Erythroblast (primary cell): ENCODE measurements at regions not wholly inside any gene's neighbourhood (a gene's known extent, or its start where the extent isn't known, plus 50 kb on each side); places are given as distances from the start of the nearest gene placed in this dataset.

Experiments
- DNase-seq, 2 experiments: peaks; one replicate each; lab custom pipeline; 2025; lab: John Stamatoyannopoulos, UW
- GATA1 ChIP-seq: IDR thresholded peaks from 2 replicates; pipeline ENCODE4 v1.6.1; 2011; ENCODE audit warnings: low read depth, mild to moderate bottlenecking, control low read depth, low read length, moderate library complexity
- POLR2A ChIP-seq: IDR thresholded peaks from 2 replicates; pipeline ENCODE4 v1.6.1; 2011; ENCODE audit warnings: mild to moderate bottlenecking, low read length

DNA sequence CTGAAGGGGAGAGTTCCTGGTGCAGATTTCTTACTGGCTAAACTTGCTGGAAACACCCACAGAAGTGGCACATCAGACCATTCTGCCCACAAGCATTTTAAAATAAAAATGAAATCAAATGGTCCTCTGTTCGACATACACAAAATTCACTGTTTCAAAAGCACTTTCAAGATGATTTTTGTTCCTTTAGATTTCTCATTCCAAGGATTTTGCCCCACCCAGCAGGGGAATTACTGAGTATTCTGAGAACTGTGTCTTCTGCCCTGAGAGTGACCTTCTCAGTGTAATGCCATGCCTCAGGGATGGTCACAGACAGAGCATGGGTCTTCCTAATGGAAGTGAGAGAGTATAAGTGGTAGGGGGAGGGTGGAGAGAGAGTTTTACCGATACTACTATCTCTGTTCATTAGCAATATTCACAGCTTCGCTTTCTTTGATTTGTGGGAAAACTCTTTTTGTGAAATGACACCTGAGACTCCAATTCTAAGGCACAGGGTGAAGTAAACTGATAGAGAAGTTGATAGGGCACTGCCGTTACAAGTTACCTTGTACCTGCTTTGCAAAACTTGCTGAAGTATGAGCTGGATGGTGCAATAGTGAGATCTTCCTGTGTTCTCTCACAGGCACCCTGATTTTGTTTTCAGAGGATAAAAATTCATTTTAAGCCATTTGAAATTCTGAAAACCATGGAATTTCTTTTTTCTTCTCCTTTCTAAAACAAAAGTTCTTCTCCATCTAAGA, 95.8 kb upstream of the CD180 start:
- TF ChIP-seq POLR2A (no peak), GATA1 (no peak)
- no peak for DNase-seq

DNA sequence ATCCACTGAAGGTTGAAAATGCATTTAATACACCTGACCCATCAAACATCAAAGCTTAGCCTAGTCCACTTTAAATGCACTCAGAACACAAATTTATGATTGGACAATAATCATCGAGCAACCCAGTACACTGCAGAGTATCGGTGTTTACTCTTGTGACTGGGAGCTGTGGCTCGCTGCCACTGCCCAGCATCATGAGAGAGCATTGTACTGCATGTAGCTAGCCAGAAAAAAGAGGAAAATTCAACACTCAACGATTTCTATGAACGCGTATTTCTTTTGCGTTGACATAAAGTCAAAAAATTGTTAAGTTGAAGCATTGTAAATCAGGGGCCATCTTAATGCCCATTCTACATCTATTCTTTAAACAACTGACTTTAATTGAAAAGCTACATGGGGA, 95.1 kb upstream of the CD180 start:
- no peak for DNase-seq
- TF ChIP-seq GATA1 (no peak), POLR2A (no peak)

DNA sequence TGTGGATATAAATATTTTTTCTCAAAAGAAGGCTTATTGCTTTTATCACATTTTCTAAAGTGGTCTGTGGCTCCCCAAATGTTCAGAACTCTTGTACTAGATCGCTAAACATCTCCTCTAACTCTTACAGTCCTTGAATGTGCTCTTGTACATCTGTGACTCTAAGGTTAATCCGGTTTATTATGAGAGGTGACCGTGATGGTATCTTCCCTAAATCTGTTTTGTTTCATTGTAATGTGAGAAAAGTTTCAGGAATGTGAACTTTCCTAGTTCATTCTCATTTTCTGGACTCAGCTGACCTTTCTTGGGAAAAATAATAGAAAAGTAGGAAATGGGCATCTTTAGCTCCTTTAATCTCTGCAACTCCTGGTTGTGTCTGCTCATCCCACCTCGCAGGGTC, 94.5 kb upstream of the CD180 start:
- no peak for DNase-seq
- no peak for TF ChIP-seq POLR2A
- TF ChIP-seq GATA1: no peak

DNA sequence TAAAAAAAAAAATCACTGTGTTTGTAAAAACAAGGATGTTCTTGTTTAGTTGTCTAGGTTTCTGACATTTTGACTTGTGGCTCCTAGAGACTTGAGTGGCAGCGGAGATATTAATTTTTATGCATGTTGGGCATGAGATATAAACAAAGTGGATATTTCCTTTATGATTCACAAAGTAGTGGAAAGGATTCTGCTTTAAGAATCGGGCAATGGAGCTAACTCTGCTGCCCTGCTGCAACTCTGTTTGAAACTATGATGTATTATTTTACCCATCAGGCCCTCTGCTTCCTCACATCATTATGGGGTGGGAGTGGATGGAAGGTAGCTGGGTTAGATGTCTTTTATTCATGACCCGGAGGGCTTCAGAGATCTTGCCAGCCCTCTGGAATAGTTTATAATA, 94.1 kb upstream of the CD180 start:
- no peak for DNase-seq
- TF ChIP-seq POLR2A: no peak
- no peak for TF ChIP-seq GATA1

DNA sequence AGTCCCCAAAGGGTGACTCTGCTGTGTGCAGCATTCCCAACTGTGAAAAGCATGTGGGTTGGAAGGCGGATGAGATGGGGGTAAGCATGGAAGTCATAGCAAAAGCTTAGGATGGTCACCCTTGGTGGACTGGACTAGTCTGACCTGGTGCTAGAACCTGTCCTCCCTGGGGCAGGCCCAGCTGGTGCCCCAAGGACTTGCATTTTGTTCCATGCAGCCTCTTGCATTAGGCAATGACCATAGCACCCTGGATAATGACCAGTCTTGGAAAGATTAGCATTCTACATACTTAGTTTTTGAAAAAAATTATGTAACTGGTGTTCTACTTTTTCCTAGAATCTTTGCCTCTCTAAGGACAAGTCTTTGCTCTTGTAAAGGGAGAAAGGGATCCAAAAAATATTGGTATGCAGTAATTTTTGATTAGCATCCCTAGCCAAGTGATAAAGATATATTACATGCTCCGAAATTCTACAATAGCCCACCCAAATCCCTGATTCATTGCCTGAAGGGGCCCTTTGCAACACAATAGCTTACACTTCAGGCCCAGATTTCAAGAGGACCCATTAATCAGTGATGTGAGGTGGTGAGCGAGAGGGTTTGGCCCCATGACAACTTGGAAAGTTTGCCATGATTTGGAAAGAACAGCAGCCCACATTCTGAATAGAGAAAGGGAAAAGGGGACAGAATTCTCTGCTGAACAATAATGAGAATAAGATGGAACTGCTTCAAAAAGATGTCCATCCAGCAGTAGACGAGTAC, 93.3 kb upstream of the CD180 start:
- no peak for DNase-seq
- TF ChIP-seq GATA1 (no peak), POLR2A (no peak)

DNA sequence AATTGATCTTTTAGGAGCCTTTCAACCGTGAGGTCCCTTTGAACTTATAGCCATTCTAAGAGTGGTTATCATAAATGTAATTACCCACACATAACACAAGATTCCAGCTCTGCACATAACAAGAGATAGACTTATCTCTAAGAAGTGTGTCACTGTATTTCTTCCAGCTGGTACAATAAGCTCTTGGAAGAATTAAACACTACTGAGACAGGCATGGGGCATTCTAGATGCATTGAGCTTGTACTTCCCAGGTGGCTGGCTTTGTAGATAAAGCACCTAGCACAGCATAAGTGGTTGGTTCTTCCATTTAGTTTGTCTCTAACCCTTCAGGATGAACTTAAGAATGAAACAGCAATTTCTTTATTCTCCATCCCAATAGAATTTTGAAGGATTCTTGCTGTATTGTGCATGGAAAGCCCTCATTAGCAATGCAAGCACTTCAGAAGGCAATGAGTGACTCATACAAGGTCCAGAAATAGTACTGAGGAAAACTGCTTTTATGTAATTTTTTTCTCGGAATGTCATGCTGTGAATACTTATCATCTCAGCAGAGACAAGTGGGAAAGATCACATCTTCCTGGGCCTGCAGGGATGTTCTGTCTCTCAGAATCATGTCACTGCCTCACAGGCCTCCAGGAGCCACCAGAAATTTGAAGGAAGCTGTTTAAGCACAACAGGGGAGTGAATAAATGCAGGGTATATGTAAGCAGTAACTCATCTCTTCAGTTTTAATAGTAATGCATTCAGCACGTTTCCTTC, 91.1 kb upstream of the CD180 start:
- TF ChIP-seq GATA1 (no peak), POLR2A (no peak)
- no peak for DNase-seq

DNA sequence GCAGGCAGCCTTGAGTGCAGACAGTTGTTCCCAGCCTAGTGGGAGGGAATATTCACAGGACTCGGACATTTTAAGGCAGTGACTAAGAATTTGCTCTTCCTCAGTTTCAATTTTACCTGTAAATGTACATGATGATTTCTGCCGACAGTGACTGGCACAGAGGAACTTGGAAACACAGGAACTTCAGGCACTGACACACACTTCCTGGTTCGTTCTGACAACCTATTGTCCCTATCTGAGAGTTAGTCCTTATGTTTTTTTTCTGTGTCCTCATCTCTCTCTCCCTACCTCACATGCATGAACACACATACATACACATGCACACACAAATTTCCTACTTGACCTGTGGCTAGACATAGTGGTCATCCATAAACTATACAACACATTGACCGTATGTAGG, 89.4 kb upstream of the CD180 start:
- DNase-seq: no peak
- TF ChIP-seq GATA1: no peak
- no peak for TF ChIP-seq POLR2A

DNA sequence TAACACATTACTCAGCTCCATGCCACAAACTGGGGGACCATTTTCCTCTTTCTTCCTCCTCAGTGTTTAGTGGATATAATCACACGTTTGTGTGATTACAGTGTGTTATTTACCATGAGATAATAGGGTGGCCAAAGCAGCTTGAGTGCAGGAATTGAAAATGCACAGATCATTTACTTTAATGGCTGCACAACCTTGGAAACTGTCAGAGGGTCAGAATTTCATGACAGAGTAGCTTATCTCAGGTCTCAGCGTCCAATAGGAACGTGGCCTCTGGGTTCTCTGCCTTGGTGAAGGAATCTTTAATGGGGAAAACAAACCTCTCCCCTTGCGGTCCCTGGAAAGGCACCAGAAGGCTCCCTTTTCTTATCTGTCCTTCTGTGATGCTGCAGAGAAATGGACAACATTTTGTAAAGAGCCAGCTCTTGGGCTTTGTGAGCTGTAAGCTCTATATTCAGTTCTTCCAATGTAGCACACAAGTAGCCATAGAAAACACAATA, 87.4 kb upstream of the CD180 start:
- TF ChIP-seq POLR2A: no peak
- TF ChIP-seq GATA1: no peak
- no peak for DNase-seq

DNA sequence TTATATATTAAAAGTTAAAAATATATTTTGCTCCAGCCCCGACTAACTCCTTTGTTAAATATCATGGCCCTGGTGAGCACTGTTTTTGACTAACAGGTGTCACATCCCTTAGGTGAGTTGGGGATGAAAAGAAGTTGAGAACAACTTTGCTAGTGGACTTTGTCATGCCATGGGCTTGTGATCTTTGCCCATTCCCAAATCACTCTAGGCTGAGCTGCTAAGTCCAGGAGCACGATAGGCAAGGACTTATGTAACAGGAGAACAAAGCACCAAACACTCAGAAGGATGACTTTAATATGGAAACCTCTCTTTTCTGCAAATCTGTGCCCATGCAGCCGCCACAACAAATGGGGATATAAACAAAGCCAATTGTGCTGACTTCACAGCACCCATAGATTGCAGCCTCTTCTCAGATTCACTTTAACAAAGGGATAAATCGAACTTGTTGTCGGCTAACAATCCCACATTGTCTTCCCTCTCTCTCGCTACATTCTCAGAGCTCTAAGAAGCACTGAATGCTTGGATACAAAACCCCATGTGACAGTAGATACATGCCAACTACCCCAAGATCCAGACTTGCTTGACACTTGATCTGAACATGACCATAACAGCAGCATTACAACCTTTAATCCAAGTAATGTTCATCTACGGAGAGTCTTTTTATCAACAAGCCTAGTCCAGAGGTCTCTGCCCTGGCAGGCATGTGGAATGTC, 86.8 kb upstream of the CD180 start:
- TF ChIP-seq GATA1 (no peak), POLR2A (no peak)
- DNase-seq: no peak

DNA sequence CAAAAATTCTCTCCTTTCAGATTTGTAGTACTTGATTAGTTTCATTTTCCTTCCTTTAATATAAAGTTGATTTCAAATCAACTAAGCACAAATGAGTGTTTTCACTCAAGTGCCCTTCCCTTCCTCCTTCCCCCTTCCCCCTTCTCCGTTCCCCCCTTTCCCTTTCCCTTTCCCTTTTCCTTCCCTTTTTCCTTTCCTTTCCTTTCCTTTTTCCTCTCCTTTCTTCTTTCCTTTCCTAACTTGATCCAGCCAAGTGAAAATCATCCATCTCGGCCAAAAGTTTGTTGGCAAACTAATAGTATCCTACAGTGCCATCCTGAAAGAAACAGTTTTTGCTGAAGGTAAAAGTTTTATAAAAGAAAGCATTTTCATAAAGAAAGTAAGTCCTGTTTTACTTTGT, 85.3 kb upstream of the CD180 start:
- TF ChIP-seq POLR2A: no peak
- DNase-seq: no peak

DNA sequence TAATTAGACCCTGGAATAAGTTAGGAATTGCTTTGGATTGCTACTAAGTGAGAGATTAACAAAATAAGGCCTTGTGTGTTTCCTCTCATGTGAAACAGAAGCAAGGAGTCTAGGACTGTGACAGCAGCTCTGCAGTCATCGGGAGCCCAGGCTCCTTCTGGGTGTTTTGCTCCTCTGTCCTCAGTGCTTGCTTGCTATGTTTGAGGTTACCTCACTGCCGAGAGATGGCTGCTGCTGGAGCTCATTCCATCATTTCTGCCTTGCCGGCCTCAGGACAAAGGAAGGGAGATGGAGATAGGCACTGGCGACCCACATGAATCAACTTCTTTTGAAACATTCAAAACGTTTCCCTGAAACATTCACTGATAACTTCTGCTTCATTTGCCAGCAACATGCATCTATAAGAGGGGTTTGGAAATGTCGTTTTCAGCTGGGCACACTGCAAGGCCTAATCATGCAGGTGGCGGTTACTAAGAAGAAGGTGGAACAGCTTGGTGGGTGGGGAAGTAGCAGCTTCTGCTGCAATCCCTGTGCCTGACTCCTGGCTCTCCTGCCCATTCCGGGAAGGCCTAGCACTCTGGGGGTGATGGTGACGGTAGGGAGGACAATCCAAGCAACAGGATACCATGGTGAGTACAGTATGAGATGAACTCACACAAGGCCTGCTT, 77.2 kb upstream of the CD180 start:
- DNase-seq: no peak
- TF ChIP-seq POLR2A (no peak), GATA1 (no peak)

DNA sequence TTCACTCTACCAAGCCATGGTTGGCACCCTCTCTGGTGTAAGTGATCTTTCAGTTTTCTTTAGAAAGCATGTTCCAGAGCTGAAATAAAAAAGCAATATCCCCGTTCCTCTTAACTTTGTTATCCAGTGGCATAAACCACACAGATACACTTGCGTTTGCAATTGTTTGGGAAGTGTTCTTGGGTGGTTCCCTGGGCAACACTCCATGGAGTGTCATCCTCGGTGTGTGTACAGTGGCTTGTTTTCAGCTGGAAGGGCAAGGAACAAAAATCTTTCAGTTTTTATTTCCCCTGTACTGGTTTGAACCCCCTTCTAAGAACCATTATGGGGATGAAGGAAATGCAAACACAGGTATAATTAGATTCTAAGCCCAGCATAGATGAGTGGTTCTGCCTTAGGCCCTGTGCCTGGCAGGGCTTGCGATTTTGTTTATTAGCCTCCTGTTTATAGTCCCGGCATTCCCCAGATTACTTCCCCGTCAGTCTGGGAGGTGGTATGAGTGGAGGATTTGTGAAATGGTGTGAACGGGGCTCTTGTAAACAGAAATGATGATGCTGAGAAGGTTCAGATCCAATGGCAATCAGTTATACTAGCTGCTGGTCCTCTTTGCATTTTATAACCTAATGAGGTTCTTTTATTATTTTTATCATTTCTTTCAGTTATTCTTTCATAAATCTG, 76.0 kb upstream of the CD180 start:
- TF ChIP-seq POLR2A (no peak), GATA1 (no peak)
- DNase-seq: no peak
